PC-3 (cell line): ENCODE measurements at regions not wholly inside any gene's neighbourhood (a gene's known extent, or its start where the extent isn't known, plus 50 kb on each side); places are given as distances from the start of the nearest gene placed in this dataset.
"Not testable (repeated sequence)": the region's sequence is repeated elsewhere in the genome, so short reads cannot be mapped to it uniquely, and the experiment has no call there.

Source experiments
- ATAC-seq: fragments of 200-7000 bp; cut with Tn5 transposase; 2 replicates; pipeline ENCODE4 v1.9.1; 2020; ENCODE audit warnings: mild to moderate bottlenecking, moderate library complexity
- BruUV-seq: library from RNA; stranded (reverse); fragments of 400-500 nt; replicated peaks from 2 replicates; lab custom pipeline; 2021; lab: Mats Ljungman, UMichigan
- CTCF ChIA-PET: fragments of 300-600 bp; sonication (Branson Sonifier 250); formaldehyde crosslinking; loops from one replicate; lab custom pipeline; 2022; ENCODE audit warnings: antibody characterized with exemption; lab: Charles Lee
- POLR2A ChIA-PET: fragments of 300-600 bp; sonication (Branson Sonifier 250); formaldehyde crosslinking; loops from one replicate; lab custom pipeline; 2022; ENCODE audit warnings: antibody characterized with exemption; ENCODE audit not compliant: unreplicated experiment; lab: Charles Lee
- DNase-seq: peaks from one replicate; pipeline ENCODE4 v3.0.0-alpha.2; 2015
- H2AFZ ChIP-seq: fragments of 300-600 bp; sonication (generic); 2 replicates; pipeline ENCODE4 v1.6.0; 2016; ENCODE audit warnings: antibody characterized with exemption, low read length
- H3F3A ChIP-seq: fragments of 300-600 bp; sonication (generic); one replicate; pipeline ENCODE4 v1.6.0; 2017; ENCODE audit warnings: antibody characterized with exemption, low read length, control low read depth, mild to moderate bottlenecking; ENCODE audit not compliant: unreplicated experiment
- H3K27ac ChIP-seq: fragments of 300-600 bp; sonication (generic); 2 replicates; pipeline ENCODE4 v1.5.1; 2016; ENCODE audit warnings: mild to moderate bottlenecking, low read length
- H3K27me3 ChIP-seq: fragments of 300-600 bp; sonication (generic); 2 replicates; pipeline ENCODE4 v1.6.1; 2016; ENCODE audit warnings: low read length, mixed read lengths
- H3K36me3 ChIP-seq: fragments of 300-600 bp; sonication (generic); 2 replicates; pipeline ENCODE4 v1.6.1; 2016; ENCODE audit warnings: low read depth, mixed run types, low read length, mixed read lengths
- H3K4me1 ChIP-seq: fragments of 300-600 bp; sonication (generic); 2 replicates; pipeline ENCODE4 v1.5.1; 2016; ENCODE audit warnings: low read length; ENCODE audit not compliant: insufficient read depth
- H3K4me2 ChIP-seq: fragments of 300-600 bp; sonication (generic); 2 replicates; pipeline ENCODE4 v1.6.0; 2016; ENCODE audit warnings: low read length
- H3K4me3 ChIP-seq: fragments of 300-600 bp; sonication (generic); 2 replicates; pipeline ENCODE4 v1.5.1; 2016; ENCODE audit warnings: mild to moderate bottlenecking, low read length, mixed read lengths
- H3K79me2 ChIP-seq: fragments of 300-600 bp; sonication (generic); 2 replicates; pipeline ENCODE4 v1.6.1; 2017; ENCODE audit warnings: low read length, mixed read lengths
- H3K9ac ChIP-seq: fragments of 300-600 bp; sonication (generic); 2 replicates; pipeline ENCODE4 v1.6.0; 2016; ENCODE audit warnings: mild to moderate bottlenecking, low read length
- H3K9me2 ChIP-seq: fragments of 300-600 bp; sonication (generic); replicated peaks from 2 replicates; pipeline ENCODE4 v1.6.1; 2016; ENCODE audit warnings: mixed run types, low read length, mixed read lengths
- H3K9me3 ChIP-seq: fragments of 300-600 bp; sonication (generic); 2 replicates; pipeline ENCODE4 v1.6.1; 2016; ENCODE audit warnings: low read length, mixed read lengths
- H4K20me1 ChIP-seq: fragments of 300-600 bp; sonication (generic); 2 replicates; pipeline ENCODE4 v1.6.1; 2016; ENCODE audit warnings: low read length, mixed read lengths
- EZH2 ChIP-seq: fragments of 300-600 bp; sonication (generic); IDR thresholded peaks from one replicate; pipeline ENCODE4 v1.6.1; 2017; ENCODE audit warnings: antibody characterized with exemption, mild to moderate bottlenecking, low read length; ENCODE audit not compliant: unreplicated experiment
- EZH2phosphoT487 ChIP-seq: fragments of 300-600 bp; sonication (generic); IDR thresholded peaks from 2 replicates; pipeline ENCODE4 v1.6.1; 2018; ENCODE audit warnings: mild to moderate bottlenecking, antibody characterized with exemption, low read length, borderline replicate concordance
- intact Hi-C: fragments of 100-400 bp; cut with micrococcal nuclease; formaldehyde crosslinking; loops from 2 replicates; pipeline ENCODE4 v1.9.0; 2023
- TF ChIP-seq, protein P1 (sequence below): fragments of 300-600 bp; sonication (generic); conservative IDR thresholded peaks from 2 replicates; pipeline ENCODE4 v1.5.1; 2017; ENCODE audit warnings: antibody characterized with exemption, low read depth, mild to moderate bottlenecking, low read length

DNA sequence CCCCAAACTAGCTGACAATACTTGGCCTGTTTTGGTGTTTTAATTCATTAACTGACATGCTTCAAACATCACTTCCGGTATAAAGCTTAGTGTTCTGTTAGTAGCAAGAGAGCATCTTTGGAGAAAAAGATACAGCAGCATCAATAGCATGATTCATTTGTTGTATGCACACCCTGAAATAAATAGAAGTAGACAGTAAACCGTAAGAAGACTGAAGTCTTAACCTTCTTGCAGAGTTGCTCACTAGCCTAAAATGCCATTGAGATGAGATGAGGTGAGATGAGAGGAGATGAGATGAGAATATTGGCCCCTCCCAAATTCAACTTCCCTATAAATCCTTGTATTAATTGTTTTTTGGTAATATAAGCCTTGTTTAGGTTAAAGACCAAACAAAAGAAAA lies 108.8 kb downstream of the TNFSF18 start:
- POLR2A ChIA-PET: no interaction called here
- H3K27ac ChIP-seq: no peak overlapping the region

DNA sequence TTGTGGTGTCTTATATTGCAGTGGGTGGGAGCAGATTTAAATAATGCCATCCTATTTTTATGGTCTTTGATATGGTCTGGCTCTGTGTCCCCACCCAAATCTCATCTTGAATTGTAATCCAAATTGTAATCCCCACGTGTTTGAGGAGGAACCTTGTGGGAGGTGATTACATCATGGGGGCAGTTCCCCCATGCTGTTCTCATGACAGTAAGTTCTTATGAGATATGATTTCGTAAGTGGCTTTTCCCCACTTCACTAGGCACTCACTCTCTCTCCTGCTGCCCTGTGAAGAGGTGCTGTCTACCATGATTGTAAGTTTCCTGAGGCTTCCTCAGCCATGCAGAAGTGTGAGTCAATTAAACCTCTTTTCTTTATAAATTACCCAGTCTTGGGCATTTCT lies 107.6 kb downstream of the TNFSF18 start:
- BruUV-seq, H3K9me3 ChIP-seq, H2AFZ ChIP-seq, POLR2A ChIA-PET, H3K9me2 ChIP-seq, H3K36me3 ChIP-seq, H3K27ac ChIP-seq, H3F3A ChIP-seq, H3K27me3 ChIP-seq, H3K4me3 ChIP-seq, H3K9ac ChIP-seq, H3K4me2 ChIP-seq, H4K20me1 ChIP-seq, ATAC-seq, DNase-seq, intact Hi-C loops, CTCF ChIA-PET, H3K79me2 ChIP-seq: not testable (repeated sequence)
- peaks cover 12% of the 10 kb centered on the region for H3K4me1 ChIP-seq

More for the DNA sequence above, 108.8 kb downstream of the TNFSF18 start:
- CTCF ChIA-PET: no interaction called here
- Histone ChIP-seq H2AFZ (no peak overlapping the region), H3K36me3 (no peaks in the 10 kb centered on the region), H3F3A (no peaks in the 10 kb centered on the region), H3K27me3 (no peaks in the 10 kb centered on the region), H3K9ac (no peak overlapping the region), H3K4me3 (no peak overlapping the region), H4K20me1 (no peaks in the 10 kb centered on the region), H3K9me3 (no peaks in the 10 kb centered on the region; the same call in 1 of the 2 replicates), H3K79me2 (no peaks in the 10 kb centered on the region), H3K4me1 (no peaks in the 10 kb centered on the region), H3K4me2 (no peak overlapping the region), H3K9me2 (no peaks in the 10 kb centered on the region)
- intact Hi-C loops: no loop called here
- DNase-seq: no peak
- TF ChIP-seq EZH2: no peak
- TF ChIP-seq, protein P1, sequence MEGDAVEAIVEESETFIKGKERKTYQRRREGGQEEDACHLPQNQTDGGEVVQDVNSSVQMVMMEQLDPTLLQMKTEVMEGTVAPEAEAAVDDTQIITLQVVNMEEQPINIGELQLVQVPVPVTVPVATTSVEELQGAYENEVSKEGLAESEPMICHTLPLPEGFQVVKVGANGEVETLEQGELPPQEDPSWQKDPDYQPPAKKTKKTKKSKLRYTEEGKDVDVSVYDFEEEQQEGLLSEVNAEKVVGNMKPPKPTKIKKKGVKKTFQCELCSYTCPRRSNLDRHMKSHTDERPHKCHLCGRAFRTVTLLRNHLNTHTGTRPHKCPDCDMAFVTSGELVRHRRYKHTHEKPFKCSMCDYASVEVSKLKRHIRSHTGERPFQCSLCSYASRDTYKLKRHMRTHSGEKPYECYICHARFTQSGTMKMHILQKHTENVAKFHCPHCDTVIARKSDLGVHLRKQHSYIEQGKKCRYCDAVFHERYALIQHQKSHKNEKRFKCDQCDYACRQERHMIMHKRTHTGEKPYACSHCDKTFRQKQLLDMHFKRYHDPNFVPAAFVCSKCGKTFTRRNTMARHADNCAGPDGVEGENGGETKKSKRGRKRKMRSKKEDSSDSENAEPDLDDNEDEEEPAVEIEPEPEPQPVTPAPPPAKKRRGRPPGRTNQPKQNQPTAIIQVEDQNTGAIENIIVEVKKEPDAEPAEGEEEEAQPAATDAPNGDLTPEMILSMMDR: no peak
- no peak for TF ChIP-seq EZH2phosphoT487
- no TSS peak for BruUV-seq
- no peak for ATAC-seq

DNA sequence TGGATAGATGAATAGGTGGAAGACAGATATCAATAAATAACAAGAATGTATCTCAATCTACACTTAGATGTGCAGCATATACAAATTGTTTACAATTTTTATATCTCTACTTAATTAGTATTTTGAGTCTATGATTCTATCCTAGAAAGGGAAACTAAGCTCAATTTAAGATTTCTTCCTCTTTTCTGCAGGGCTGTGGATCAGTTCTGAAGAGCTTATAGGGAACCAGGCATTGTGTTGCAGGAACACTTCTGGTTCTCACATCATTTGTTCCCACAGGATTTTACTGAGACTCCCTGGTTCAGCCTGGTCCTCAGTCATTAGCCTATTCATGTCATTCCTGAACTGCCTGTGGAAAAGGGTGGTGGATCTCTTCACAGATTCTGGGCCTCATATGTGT lies 105.8 kb downstream of the TNFSF18 start:
- POLR2A ChIA-PET: no interaction called here
- no peak for TF ChIP-seq EZH2phosphoT487
- TF ChIP-seq, protein P1: no peak
- no peak for TF ChIP-seq EZH2
- no TSS peak for BruUV-seq
- H4K20me1 ChIP-seq: no peaks in the 10 kb centered on the region
- H3K27me3 ChIP-seq: no peaks in the 10 kb centered on the region
- no peaks in the 10 kb centered on the region for H3F3A ChIP-seq
- no peaks in the 10 kb centered on the region; the same call in 1 of the 2 replicates for H3K9me3 ChIP-seq
- H3K79me2 ChIP-seq: no peaks in the 10 kb centered on the region
- intact Hi-C loops: no loop called here
- ATAC-seq (no peak), DNase-seq (no peak)
- no peak overlapping the region for H2AFZ ChIP-seq
- H3K27ac ChIP-seq: no peak overlapping the region
- no peaks in the 10 kb centered on the region for H3K36me3 ChIP-seq
- H3K4me3 ChIP-seq: no peak overlapping the region
- H3K4me2 ChIP-seq: no peak overlapping the region
- CTCF ChIA-PET: no interaction called here
- peaks cover 22% of the 10 kb centered on the region for H3K4me1 ChIP-seq
- H3K9ac ChIP-seq: no peak overlapping the region
- no peaks in the 10 kb centered on the region for H3K9me2 ChIP-seq
